C1 segment of cervical spinal cord (tissue), 14 donors: ENCODE measurements at regions not wholly inside any gene's neighbourhood (a gene's known extent, or its start where the extent isn't known, plus 50 kb on each side); places are given as distances from the start of the nearest gene placed in this dataset.

ENCODE experiments used
- DNase-seq, 14 donors: peaks; one replicate each; lab custom pipeline; 2025; lab: John Stamatoyannopoulos, UW

DNA sequence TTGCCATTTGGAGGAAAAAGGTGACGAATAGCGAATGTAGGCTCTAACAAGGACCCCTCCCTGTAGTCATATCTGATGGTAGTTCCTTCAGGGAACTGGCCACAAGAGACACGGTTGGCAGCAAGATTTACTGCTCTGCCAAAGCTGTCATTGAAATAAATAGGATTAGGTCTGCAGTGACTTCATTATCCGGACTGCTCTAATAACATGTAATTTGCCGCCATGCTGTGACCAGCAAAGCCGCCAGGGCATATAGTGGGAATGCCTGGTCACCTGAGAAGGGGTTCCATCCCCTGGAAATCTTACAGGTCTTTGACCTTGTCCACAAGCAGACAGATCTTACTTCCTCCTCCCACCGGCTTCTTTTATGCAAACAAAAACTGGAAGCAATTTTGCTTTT is 59.4 kb upstream of the LAPTM4A start:
- no peak for DNase-seq

DNA sequence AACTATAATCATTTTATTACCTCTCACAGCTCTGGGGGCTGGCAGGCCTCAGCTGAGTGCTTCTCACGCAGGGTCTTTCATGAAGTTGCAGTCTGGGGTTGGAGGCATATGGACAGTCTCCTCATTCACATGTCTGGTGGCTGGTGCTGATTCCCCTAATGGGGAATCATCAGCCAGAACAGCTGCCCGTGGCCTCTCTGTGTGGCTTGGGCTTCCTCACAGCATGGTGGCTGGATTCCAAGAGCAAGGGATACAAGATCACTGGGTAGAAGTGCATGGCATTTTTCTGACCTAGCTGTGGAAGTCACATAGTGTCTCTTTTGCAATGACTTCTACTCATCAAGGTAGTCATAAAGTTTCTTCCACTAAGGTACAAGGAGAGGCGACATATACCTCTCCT is 59.0 kb upstream of the LAPTM4A start:
- no peak for DNase-seq

DNA sequence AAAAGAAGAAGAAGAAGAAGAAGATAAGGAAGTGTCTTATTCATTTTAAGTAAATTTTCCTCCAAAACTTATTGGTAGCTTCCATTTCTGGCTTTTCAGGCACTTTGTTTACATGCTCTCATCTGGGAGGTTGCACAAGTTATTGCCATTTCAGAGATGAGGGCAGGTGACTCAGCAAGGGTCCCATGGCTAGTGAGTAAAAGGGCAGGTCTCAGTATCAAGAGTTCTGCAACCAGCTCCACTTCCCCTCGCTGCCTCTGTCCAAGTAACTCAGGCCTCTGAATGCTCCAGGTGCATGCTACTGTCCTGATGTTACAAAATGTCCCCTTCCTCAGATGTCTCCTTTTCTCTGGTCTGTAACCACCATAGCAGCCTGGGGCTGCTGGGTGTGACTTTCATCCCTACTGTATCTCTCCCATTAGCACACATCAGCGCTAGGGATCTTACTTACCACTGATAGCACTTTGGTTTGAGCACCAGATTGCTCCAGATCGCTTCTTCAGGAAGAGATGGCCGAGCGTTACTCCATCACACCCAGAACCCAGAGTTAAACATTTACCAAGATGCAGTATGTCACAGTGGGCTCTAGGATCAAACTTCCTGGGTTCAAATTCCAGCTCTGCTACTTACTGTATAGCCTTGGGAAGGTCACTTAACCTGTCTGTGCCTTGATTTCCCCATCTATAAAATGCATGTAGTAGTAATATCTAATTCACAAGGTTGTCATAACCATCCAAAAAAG is 57.4 kb upstream of the LAPTM4A start:
- no peak for DNase-seq

DNA sequence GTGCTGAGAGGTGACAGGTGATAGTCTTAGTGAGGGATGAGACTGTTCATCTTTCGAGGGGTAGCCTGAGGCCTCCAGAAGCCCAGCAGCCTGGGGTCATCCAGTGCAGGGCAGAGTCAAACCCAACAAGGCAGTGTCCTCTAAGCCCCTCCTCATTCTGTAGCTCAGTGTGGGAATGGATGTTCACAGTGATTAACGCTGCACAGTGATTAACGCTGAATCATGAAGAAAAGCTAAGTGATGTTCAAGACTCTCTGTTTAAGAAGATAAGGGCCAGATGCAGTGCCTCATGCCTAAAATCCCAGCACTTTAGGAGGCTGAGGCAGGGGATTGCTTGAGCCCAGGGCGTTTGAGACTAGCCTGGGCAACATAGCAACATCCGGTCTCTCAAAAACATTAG is 56.3 kb upstream of the LAPTM4A start:
- DNase-seq: no peak

DNA sequence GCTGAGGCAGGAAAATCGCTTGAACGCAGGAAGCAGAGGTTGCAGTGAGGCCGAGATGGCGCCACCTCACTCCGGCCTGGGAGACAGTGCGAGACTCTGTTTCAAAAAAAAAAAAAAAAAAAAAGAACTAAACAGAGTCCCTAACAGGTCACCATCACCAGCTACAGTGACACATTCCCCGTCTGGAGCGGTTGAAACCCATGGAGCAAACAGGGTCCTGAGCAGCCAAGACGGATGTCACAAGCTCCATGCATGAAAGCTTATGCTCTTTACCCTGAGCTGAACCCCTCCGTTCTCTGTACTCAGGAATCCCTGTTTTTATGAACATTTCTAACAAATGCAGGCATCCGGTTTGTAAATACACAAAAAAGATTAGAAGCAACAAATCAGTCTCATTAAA is 55.9 kb upstream of the LAPTM4A start:
- no peak for DNase-seq

DNA sequence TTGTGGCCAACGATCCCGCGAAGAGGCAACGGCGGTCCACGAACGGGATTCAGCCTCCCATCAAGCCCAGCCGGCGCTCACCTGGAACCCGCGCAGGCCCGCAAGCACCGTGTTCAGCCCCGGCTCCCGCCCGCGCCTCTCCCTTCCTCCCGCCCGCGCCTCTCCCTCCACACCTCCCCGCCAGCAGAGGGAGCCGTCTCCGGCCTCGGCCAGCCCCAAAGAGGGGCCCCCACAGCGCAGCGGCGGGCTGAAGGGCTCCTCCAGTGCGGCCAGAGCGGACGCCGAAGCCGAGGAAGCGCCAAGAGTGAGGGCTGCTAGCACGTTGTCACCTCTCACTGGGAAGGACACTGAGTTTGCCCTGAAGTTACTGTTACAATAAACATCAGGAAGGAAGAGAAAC is 55.3 kb upstream of the LAPTM4A start:
- DNase-seq: no peak

DNA sequence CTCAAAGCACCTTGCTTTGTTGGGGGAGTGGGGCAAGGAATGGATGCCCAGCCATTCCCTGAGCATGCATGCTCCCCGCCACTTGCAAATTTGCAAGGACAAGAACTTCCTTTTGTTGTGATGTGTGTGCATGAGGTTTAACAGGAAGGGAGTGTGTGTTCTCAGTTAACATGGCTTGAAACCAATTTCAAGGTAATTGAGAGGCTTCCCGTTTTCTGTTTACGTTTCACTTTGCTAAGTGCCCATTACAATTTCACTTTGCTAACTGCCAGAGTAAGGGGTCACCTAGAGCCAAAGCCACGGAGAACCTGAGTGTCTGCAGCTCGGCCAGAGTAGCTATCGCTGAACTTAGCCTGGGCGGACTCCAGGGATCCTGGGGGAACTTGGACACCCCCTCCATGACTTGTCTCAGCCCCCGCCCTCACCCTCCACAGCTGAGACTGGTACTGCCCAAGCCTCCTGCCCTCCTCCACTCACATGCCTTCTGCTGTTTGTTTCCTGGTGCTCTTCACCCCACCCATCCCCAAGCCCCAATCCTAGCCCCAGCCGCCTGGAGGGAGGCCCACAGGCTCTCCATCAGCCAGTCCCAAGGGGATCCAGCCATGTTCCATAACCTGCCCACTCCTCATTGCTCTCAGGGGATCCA is 53.6 kb upstream of the LAPTM4A start:
- DNase-seq: no peak

DNA sequence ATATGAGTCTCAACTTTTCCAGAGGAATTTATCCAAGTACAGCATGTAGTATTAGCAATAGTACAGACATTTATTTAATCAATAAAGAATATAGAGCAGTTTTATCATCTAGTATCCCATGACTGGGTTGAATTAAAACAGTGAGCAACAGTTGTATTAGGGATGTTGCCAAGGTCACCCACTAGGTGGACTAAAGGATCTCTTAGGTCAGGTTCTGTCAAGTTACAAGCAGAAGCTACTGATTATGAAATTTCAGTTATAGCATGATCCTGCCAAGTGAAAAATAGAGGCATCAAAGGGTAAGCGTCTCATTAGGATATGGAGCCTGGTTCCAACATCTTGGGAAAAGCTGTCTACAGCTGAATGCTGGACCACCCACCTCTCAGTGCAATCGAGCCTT is 52.1 kb upstream of the LAPTM4A start:
- DNase-seq: no peak
